CD4-positive, alpha-beta T cell treated with Interleukin-12 subunit alpha and Interleukin-12 subunit beta, for 1 hour (primary cell): ENCODE measurements at regions not wholly inside any gene's neighbourhood (a gene's known extent, or its start where the extent isn't known, plus 50 kb on each side); places are given as distances from the start of the nearest gene placed in this dataset.
"Not testable (repeated sequence)": the region's sequence is repeated elsewhere in the genome, so short reads cannot be mapped to it uniquely, and the experiment has no call there.

Experiments
- DNase-seq: peaks from one replicate; pipeline ENCODE4 v3.0.0-alpha.2; 2020

GRCh38 chr4:38529189-38530115, 134.5 kb upstream of the KLF3 start:
- DNase-seq: peak; percentile 56

- no peak for DNase-seq
Observed at GRCh38 chr4:38530486-38530885, 133.5 kb upstream of the KLF3 start.

GRCh38 chr4:38531141-38531727, 132.8 kb upstream of the KLF3 start:
- no peak for DNase-seq

GRCh38 chr4:38532908-38533499, 131.0 kb upstream of the KLF3 start:
- DNase-seq: no peak

- no peak for DNase-seq
Observed at GRCh38 chr4:38534344-38535045, 129.5 kb upstream of the KLF3 start.

- not testable (repeated sequence) for DNase-seq
Observed at GRCh38 chr4:38535071-38535470, 128.9 kb upstream of the KLF3 start.

GRCh38 chr4:38535717-38536116, 128.3 kb upstream of the KLF3 start:
- no peak for DNase-seq

GRCh38 chr4:38536716-38537115, 127.3 kb upstream of the KLF3 start:
- DNase-seq: no peak

- no peak for DNase-seq
Observed at GRCh38 chr4:38537666-38538065, 126.3 kb upstream of the KLF3 start.

- DNase-seq: no peak
Observed at GRCh38 chr4:38538517-38538916, 125.5 kb upstream of the KLF3 start.

GRCh38 chr4:38539501-38539900, 124.5 kb upstream of the KLF3 start:
- no peak for DNase-seq

GRCh38 chr4:38547052-38547451, 116.9 kb upstream of the KLF3 start:
- no peak for DNase-seq

GRCh38 chr4:38548256-38548655, 115.7 kb upstream of the KLF3 start:
- no peak for DNase-seq

GRCh38 chr4:38559374-38559773, 104.6 kb upstream of the KLF3 start:
- no peak for DNase-seq

- DNase-seq: no peak
Observed at GRCh38 chr4:38560340-38560739, 103.7 kb upstream of the KLF3 start.

- DNase-seq: no peak
Observed at GRCh38 chr4:38560768-38561558, 103.0 kb upstream of the KLF3 start.

- no peak for DNase-seq
Observed at GRCh38 chr4:38562751-38563198, 101.2 kb upstream of the KLF3 start.

GRCh38 chr4:38563707-38564495, 100.1 kb upstream of the KLF3 start:
- no peak for DNase-seq

GRCh38 chr4:38565271-38566199, 98.5 kb upstream of the KLF3 start:
- no peak for DNase-seq

- DNase-seq: no peak
Observed at GRCh38 chr4:38566806-38567398, 97.1 kb upstream of the KLF3 start.
